ENCODE measurements at regions not wholly inside any gene's neighbourhood (a gene's known extent, or its start where the extent isn't known, plus 50 kb on each side); places are given as distances from the start of the nearest gene placed in this dataset.

GRCh38 chr2:15750822-15751329 lies 159.2 kb downstream of the DDX1 start:
- in situ Hi-C loops (cut with MboI; ENCODE audit: low sequenced_read_pairs, unreplicated experiment), result no loop called here
- TF ChIP-seq, protein P1, sequence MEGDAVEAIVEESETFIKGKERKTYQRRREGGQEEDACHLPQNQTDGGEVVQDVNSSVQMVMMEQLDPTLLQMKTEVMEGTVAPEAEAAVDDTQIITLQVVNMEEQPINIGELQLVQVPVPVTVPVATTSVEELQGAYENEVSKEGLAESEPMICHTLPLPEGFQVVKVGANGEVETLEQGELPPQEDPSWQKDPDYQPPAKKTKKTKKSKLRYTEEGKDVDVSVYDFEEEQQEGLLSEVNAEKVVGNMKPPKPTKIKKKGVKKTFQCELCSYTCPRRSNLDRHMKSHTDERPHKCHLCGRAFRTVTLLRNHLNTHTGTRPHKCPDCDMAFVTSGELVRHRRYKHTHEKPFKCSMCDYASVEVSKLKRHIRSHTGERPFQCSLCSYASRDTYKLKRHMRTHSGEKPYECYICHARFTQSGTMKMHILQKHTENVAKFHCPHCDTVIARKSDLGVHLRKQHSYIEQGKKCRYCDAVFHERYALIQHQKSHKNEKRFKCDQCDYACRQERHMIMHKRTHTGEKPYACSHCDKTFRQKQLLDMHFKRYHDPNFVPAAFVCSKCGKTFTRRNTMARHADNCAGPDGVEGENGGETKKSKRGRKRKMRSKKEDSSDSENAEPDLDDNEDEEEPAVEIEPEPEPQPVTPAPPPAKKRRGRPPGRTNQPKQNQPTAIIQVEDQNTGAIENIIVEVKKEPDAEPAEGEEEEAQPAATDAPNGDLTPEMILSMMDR (IDR thresholded peaks at IDR 0.05; ENCODE audit: borderline replicate concordance, control extremely low read depth, extremely low read depth, insufficient read depth, missing control alignments), result no peak
- no peak for DNase-seq (ENCODE audit: low spot score)

DNA sequence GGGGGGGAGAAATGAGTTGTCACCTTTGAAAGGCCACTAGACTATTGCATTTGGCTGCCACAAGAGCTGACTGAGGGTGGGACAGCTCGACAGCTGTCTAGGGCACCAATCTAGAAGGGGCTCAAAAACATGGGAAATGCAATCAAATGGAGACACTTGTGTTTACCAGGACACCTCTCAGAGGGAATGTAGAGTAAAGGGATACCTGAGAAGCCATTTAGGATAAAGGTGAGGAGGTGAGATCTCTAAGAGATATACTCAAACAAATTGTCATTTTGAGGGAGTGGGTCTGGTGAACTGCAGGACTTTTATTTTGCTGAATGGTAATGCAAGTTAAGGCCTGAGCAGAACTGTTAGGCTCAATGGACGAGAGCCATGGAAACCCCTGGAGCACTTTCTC lies 159.8 kb downstream of the DDX1 start:
- no peak for DNase-seq (ENCODE audit: low spot score)
- TF ChIP-seq, protein P1 (IDR thresholded peaks at IDR 0.05; ENCODE audit: borderline replicate concordance, control extremely low read depth, extremely low read depth, insufficient read depth, missing control alignments), result no peak
- in situ Hi-C loops (cut with MboI; ENCODE audit: low sequenced_read_pairs, unreplicated experiment), result no loop called here

- DNase-seq (ENCODE audit: low spot score), result no peak
- TF ChIP-seq, protein P1 (IDR thresholded peaks at IDR 0.05; ENCODE audit: borderline replicate concordance, control extremely low read depth, extremely low read depth, insufficient read depth, missing control alignments), result no peak
- in situ Hi-C loops (cut with MboI; ENCODE audit: low sequenced_read_pairs, unreplicated experiment), result no loop called here
Measured at GRCh38 chr2:15752552-15753232, 161.0 kb downstream of the DDX1 start.

- in situ Hi-C loops (cut with MboI; ENCODE audit: low sequenced_read_pairs, unreplicated experiment), result no loop called here
- TF ChIP-seq, protein P1 (IDR thresholded peaks at IDR 0.05; ENCODE audit: borderline replicate concordance, control extremely low read depth, extremely low read depth, insufficient read depth, missing control alignments), result no peak
- no peak for DNase-seq (ENCODE audit: low spot score)
Measured at GRCh38 chr2:15753233-15753798, 161.6 kb downstream of the DDX1 start.

- DNase-seq (ENCODE audit: low spot score), result no peak
- TF ChIP-seq, protein P1 (IDR thresholded peaks at IDR 0.05; ENCODE audit: borderline replicate concordance, control extremely low read depth, extremely low read depth, insufficient read depth, missing control alignments), result no peak
- in situ Hi-C loops (cut with MboI; ENCODE audit: low sequenced_read_pairs, unreplicated experiment), result no loop called here
Measured at GRCh38 chr2:15753811-15754702, 162.4 kb downstream of the DDX1 start.

DNA sequence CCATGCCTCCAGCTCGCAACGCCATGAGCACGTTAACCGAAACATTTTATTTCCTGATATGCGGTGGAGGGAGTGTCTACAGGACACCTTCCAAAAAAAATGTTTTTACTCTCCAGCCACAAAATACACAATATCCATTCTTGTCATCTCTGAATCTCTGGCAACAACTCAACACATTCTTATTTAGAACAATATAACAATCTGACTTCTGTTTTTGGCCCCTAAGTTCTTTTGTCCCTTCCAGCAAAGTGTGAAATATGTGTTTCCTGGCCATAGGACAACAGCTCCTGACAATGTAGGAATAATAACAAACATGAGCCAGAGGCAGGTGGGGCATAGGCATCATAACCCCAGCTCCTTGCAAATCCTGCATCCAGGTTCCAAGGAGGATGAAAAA lies 163.0 kb downstream of the DDX1 start:
- DNase-seq (ENCODE audit: low spot score), result no peak
- TF ChIP-seq, protein P1 (IDR thresholded peaks at IDR 0.05; ENCODE audit: borderline replicate concordance, control extremely low read depth, extremely low read depth, insufficient read depth, missing control alignments), result no peak
- in situ Hi-C loops (cut with MboI; ENCODE audit: low sequenced_read_pairs, unreplicated experiment), result no loop called here
